GM12874 (cell line): ENCODE measurements at regions not wholly inside any gene's neighbourhood (a gene's known extent, or its start where the extent isn't known, plus 50 kb on each side); places are given as distances from the start of the nearest gene placed in this dataset.
A peak's percentile ranks its signal among the peaks of the same experiment; 100 is the strongest.

ENCODE experiments used
- TF ChIP-seq, protein P1 (sequence below): IDR thresholded peaks from 2 replicates; pipeline ENCODE4 v1.5.1; 2011; ENCODE audit warnings: low read depth, mild to moderate bottlenecking, control low read depth, low read length, moderate library complexity; ENCODE audit not compliant: insufficient read depth

DNA sequence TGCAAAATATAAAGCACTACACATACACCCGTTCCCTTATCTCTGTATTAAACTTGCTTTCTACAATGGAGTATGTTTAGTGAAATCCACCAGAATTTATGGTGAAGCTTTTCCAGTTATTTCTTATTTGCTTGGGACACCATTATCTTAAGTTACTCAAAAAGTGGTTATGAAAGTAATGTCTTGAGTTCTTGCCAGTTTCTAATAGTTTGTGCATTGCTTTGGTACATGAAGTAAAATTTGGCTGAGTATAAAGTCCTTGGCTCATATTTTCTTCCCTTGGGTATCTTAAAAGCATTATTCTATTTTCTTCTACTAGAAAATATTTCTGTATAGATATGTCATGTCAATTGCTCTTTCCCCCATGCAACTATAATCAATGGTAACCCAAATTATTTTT is 85.2 kb downstream of the POLR1F start:
- TF ChIP-seq, protein P1, sequence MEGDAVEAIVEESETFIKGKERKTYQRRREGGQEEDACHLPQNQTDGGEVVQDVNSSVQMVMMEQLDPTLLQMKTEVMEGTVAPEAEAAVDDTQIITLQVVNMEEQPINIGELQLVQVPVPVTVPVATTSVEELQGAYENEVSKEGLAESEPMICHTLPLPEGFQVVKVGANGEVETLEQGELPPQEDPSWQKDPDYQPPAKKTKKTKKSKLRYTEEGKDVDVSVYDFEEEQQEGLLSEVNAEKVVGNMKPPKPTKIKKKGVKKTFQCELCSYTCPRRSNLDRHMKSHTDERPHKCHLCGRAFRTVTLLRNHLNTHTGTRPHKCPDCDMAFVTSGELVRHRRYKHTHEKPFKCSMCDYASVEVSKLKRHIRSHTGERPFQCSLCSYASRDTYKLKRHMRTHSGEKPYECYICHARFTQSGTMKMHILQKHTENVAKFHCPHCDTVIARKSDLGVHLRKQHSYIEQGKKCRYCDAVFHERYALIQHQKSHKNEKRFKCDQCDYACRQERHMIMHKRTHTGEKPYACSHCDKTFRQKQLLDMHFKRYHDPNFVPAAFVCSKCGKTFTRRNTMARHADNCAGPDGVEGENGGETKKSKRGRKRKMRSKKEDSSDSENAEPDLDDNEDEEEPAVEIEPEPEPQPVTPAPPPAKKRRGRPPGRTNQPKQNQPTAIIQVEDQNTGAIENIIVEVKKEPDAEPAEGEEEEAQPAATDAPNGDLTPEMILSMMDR: no peak

DNA sequence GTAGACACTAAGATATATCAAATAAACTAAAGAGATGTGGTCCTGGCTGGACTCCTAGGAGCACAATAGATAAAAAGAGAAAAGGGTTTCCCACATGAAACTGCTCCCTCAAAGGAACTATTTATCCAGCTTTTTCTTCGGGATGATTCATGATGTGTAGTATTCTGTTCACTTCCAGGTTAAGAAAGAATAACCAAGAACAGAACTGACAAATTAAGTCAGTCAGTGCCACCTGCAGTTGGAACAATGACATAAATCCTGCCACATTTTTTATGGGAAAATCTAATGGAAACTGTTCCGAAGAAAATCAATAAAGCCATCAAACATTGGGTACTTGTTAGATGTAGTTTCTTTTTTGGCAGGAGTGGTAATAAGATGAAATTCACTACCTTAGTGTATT is 87.1 kb downstream of the POLR1F start:
- TF ChIP-seq, protein P1: no peak

DNA sequence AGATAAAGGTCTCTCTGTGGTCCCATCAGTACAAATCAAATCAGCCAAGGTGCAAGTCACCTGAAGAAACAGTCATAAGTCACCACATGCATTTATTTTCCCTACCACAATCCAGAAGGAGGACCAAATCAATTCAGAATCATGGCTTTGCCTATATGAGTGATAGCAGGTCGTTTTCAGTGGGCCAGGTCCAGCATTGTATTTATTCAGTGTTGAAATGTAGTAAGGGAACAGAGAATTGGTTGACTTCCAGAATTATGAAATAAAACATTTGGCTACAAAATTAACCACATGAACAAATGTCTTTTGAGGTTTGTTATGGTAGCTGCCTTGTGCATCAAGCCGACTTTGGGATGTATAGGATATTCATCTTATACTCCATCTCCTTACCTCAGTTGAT is 88.4 kb downstream of the POLR1F start:
- TF ChIP-seq, protein P1: no peak

DNA sequence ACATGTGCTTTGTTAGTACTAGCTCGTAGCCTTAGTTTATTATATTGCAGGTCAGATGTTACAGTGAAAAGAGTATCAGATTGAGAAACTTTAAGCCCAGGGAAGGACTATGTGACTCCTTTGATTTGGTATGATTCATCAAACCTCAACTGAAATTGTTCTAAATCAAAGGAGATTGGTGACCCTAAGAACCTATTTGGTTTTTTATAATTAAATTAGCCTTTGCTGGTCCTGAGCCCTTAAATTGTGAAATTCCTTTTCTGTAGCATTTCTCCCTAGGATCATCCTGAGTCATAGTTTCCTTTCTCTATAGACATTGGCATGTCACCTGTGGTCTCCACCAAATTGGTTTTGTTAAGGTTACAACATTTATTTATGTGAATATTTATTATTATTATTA is 89.7 kb downstream of the POLR1F start:
- TF ChIP-seq, protein P1: no peak

DNA sequence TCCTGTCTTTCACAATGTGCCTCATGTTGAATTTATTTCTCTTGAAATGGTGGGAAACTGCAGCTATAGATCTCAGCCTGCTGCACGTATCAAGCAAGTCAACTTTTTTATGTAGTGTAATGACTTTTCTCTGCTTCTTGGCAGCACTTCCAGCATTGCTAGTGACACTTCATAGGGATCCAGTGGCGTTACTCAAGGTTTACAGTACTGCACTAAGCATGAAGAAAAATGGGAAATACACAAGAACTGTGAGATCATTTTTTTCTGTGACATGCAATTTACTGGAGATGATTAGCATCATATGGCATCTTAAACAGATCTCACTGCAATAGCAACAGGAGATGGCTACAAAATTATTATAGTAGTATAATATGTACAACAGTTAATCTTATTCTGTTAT is 90.9 kb downstream of the POLR1F start:
- TF ChIP-seq, protein P1: no peak

DNA sequence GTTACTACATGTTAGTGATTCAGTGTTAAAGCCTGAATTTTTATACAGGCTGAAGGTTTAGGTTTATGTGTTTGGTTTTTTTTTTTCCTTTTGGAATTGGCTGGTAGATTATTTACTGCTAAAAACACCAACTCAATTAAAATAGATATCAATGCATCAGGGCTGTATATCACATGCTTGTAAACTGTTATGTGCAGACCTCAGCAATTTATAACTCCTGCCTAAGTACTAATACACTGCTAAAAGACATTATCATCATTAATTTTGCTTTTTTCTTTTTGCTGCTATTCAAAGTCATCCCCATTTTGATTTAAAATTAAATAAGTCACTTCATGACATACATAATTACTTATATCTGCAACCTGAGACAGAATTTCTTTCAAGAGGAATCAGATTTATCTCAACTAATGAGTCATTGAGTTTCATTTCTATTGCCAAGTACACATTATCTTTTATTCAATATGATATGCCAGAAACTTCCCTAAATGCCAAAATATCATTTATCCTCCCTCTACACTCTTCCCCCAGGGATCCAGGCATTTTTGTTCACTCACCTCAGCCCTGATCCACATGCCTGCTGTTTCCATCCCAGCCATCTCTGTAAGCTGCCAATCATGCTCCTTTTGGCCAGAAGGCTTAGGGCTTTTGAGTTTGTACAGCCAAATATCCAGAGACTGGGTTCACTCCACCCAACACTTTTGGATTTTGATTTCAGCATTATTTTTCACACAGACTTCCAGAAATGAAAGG is 98.5 kb downstream of the POLR1F start:
- TF ChIP-seq, protein P1: no peak

DNA sequence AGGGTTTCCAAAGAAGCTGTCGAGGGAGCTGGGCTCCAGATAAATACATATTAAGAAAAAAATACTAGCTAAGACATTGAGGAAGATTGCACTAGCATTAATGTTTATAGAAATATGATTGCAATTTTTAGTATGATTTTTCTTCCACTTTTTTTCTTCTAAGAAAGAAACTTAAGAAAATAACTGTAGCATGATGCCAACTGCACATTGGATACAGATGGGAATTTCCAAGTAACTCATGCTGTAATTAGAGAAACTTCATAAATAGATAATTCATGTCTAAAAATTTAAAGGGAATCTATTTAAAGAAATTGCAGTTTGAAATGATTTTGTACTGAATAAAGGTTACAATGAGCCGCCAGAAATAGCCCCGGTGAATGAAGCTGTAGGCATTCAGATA is 119.4 kb downstream of the POLR1F start:
- TF ChIP-seq, protein P1: no peak

DNA sequence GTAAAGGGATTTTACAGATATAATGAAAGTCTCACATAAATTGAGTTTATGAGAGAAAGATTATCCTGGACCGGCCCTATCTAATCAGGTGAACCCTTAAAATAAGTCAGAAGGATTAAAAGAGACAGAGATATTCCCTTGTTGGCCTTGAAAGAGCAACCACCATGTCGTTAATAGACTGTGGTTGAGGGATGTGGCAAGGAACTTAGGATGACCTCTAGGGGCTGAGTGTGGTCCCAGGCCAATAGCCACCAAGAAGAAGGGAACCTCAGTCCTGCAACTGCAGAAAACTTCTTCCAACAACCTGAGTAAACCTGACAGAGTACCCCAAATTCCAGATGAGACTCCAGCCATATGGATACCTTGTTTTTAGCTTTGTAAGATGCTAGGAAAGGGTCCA is 121.5 kb downstream of the POLR1F start:
- TF ChIP-seq, protein P1: peak; percentile 16; the same call in 1 of the 2 replicates
